Endodermal cell (in vitro differentiated cells): ENCODE measurements at regions not wholly inside any gene's neighbourhood (a gene's known extent, or its start where the extent isn't known, plus 50 kb on each side); places are given as distances from the start of the nearest gene placed in this dataset.

ENCODE experiments used
- DNase-seq: peaks from one replicate; pipeline ENCODE4 v3.0.0-alpha.2; 2017
- H3K27ac ChIP-seq: 2 replicates; pipeline ENCODE4 v1.5.1; 2013; ENCODE audit warnings: mild to moderate bottlenecking, low read depth, low read length, moderate library complexity
- H3K27me3 ChIP-seq: 2 replicates; pipeline ENCODE4 v1.6.1; 2013; ENCODE audit warnings: mild to moderate bottlenecking, low read length, moderate library complexity; ENCODE audit not compliant: insufficient read depth, control insufficient read depth, poor library complexity, severe bottlenecking
- H3K36me3 ChIP-seq: 2 replicates; pipeline ENCODE4 v1.7.0; 2013; ENCODE audit warnings: mild to moderate bottlenecking, low read length, moderate library complexity; ENCODE audit not compliant: control insufficient read depth, insufficient read depth
- H3K4me1 ChIP-seq: one replicate; pipeline ENCODE4 v1.7.0; 2013; ENCODE audit warnings: low read length; ENCODE audit not compliant: control insufficient read depth, insufficient read depth
- H3K4me3 ChIP-seq: 2 replicates; pipeline ENCODE4 v1.5.1; 2013; ENCODE audit warnings: mild to moderate bottlenecking, low read length, moderate library complexity
- H3K9ac ChIP-seq: 2 replicates; pipeline ENCODE4 v1.6.1; 2013; ENCODE audit warnings: mild to moderate bottlenecking, low read length, moderate library complexity; ENCODE audit not compliant: poor library complexity, severe bottlenecking; ENCODE audit errors: extremely low read depth
- H3K9me3 ChIP-seq: 2 replicates; pipeline ENCODE4 v1.6.1; 2013; ENCODE audit warnings: mild to moderate bottlenecking, low read length, moderate library complexity; ENCODE audit not compliant: control insufficient read depth
- H3K27ac Mint-ChIP-seq: 2 replicates; pipeline ENCODE4 v1.8.0; 2020; ENCODE audit warnings: mixed read lengths
- H3K27me3 Mint-ChIP-seq: 2 replicates; pipeline ENCODE4 v1.8.0; 2021; ENCODE audit warnings: mild to moderate bottlenecking, mixed read lengths; ENCODE audit not compliant: insufficient read depth
- H3K36me3 Mint-ChIP-seq: 2 replicates; pipeline ENCODE4 v1.8.0; 2020; ENCODE audit warnings: low read depth, mixed read lengths
- H3K4me1 Mint-ChIP-seq: 2 replicates; pipeline ENCODE4 v1.8.0; 2020; ENCODE audit warnings: mixed read lengths
- H3K4me3 Mint-ChIP-seq: 2 replicates; pipeline ENCODE4 v1.8.0; 2020; ENCODE audit warnings: mild to moderate bottlenecking, moderate library complexity, mixed read lengths
- H3K9me3 Mint-ChIP-seq: 2 replicates; pipeline ENCODE4 v1.8.0; 2020; ENCODE audit warnings: mild to moderate bottlenecking, mixed read lengths
- WGBS, 2 experiments: methylation state at CpG; one replicate each; pipeline versions ENCODE4 v1.1.5 to v1.1.7; 2013; ENCODE audit warnings: missing lambda C conversion rate in 2 of 2, mixed read lengths in 1 of 2; ENCODE audit not compliant: insufficient coverage in 1 of 2, insufficient read length in 1 of 2; 5-methylcytosine and 5-hydroxymethylcytosine counted together
- TF ChIP-seq, protein P1 (sequence below): fragments of 200-600 bp; sonication (generic); conservative IDR thresholded peaks from 2 replicates; pipeline ENCODE4 v1.5.0; 2021; ENCODE audit warnings: antibody characterized with exemption, mild to moderate bottlenecking

- TF ChIP-seq, protein P1, sequence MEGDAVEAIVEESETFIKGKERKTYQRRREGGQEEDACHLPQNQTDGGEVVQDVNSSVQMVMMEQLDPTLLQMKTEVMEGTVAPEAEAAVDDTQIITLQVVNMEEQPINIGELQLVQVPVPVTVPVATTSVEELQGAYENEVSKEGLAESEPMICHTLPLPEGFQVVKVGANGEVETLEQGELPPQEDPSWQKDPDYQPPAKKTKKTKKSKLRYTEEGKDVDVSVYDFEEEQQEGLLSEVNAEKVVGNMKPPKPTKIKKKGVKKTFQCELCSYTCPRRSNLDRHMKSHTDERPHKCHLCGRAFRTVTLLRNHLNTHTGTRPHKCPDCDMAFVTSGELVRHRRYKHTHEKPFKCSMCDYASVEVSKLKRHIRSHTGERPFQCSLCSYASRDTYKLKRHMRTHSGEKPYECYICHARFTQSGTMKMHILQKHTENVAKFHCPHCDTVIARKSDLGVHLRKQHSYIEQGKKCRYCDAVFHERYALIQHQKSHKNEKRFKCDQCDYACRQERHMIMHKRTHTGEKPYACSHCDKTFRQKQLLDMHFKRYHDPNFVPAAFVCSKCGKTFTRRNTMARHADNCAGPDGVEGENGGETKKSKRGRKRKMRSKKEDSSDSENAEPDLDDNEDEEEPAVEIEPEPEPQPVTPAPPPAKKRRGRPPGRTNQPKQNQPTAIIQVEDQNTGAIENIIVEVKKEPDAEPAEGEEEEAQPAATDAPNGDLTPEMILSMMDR: no peak
Measured at GRCh38 chr11:130581646-130582045, 133.2 kb downstream of the ADAMTS15 start.

GRCh38 chr11:130582176-130582575, 133.7 kb downstream of the ADAMTS15 start:
- peaks cover 17% of the 10 kb centered on the region for H3K4me1 Mint-ChIP-seq
- H3K4me3 Mint-ChIP-seq: no peak overlapping the region
- H3K27me3 ChIP-seq: no peaks in the 10 kb centered on the region
- H3K4me3 ChIP-seq: no peak overlapping the region
- no peak for DNase-seq
- no peaks in the 10 kb centered on the region for H3K36me3 ChIP-seq
- H3K4me1 ChIP-seq: peaks cover 13% of the 10 kb centered on the region
- TF ChIP-seq, protein P1: no peak
- H3K36me3 Mint-ChIP-seq: no peaks in the 10 kb centered on the region
- H3K9me3 Mint-ChIP-seq: peaks cover 3% of the 10 kb centered on the region
- H3K9ac ChIP-seq: no peak overlapping the region
- H3K27ac Mint-ChIP-seq: no peak overlapping the region
- peaks cover 4% of the 10 kb centered on the region for H3K27me3 Mint-ChIP-seq
- H3K9me3 ChIP-seq: peaks cover 4% of the 10 kb centered on the region
- no peak overlapping the region for H3K27ac ChIP-seq
- WGBS, 2 experiments: 89 to 94% methylated on average over 5 of the region's 5 CpGs

More at GRCh38 chr11:130581646-130582045, 133.2 kb downstream of the ADAMTS15 start:
- H3K36me3 Mint-ChIP-seq: no peaks in the 10 kb centered on the region
- H3K27ac Mint-ChIP-seq: no peak overlapping the region
- H3K27me3 ChIP-seq: no peaks in the 10 kb centered on the region
- H3K27me3 Mint-ChIP-seq: peaks cover 4% of the 10 kb centered on the region
- peaks cover 3% of the 10 kb centered on the region for H3K9me3 Mint-ChIP-seq
- no peak for DNase-seq
- H3K9me3 ChIP-seq: peaks cover 4% of the 10 kb centered on the region
- peaks cover 17% of the 10 kb centered on the region for H3K4me1 Mint-ChIP-seq
- no peaks in the 10 kb centered on the region for H3K36me3 ChIP-seq
- no peak overlapping the region for H3K27ac ChIP-seq
- no peak overlapping the region for H3K9ac ChIP-seq
- peaks cover 13% of the 10 kb centered on the region for H3K4me1 ChIP-seq
- 81% methylated on average over 2 of the region's 2 CpGs; no CpG with 5 or more reads in 1 of the 2 experiments for WGBS, 2 experiments
- H3K4me3 ChIP-seq: no peak overlapping the region
- H3K4me3 Mint-ChIP-seq: no peak overlapping the region

DNA sequence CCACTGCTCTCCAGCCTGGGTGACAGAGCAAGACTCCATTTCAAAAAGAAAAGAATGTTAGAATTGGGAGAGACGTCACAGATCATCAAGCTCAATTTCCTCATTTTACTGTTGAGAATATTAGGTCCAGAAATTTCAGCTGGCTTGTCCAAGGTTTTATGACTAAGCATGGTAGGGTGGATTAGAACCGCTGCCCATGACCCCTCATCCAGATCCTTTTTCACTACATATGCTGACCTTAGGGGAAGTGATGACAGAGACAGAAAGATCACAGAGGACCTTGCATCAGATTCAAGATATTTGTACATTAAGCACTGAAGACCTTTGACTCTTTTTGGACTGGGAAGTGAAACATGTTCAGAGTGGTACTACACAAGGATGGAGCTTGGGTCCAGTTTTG, 134.5 kb downstream of the ADAMTS15 start:
- H3K9me3 ChIP-seq: peaks cover 4% of the 10 kb centered on the region
- 80 to 100% methylated on average over 1 to 2 of the region's 2 CpGs for WGBS, 2 experiments
- Mint-ChIP-seq H3K27me3 (peaks cover 4% of the 10 kb centered on the region), H3K27ac (no peak overlapping the region), H3K9me3 (peaks cover 4% of the 10 kb centered on the region), H3K36me3 (no peaks in the 10 kb centered on the region), H3K4me3 (no peak overlapping the region), H3K4me1 (peaks cover 17% of the 10 kb centered on the region)
- no peaks in the 10 kb centered on the region for H3K36me3 ChIP-seq
- no peak overlapping the region for H3K27ac ChIP-seq
- TF ChIP-seq, protein P1: no peak
- H3K4me1 ChIP-seq: peaks cover 13% of the 10 kb centered on the region
- H3K4me3 ChIP-seq: no peak overlapping the region
- no peak overlapping the region for H3K9ac ChIP-seq
- H3K27me3 ChIP-seq: no peaks in the 10 kb centered on the region
- no peak for DNase-seq
